Hematopoietic multipotent progenitor cell (in vitro differentiated cells): ENCODE measurements at regions not wholly inside any gene's neighbourhood (a gene's known extent, or its start where the extent isn't known, plus 50 kb on each side); places are given as distances from the start of the nearest gene placed in this dataset.
"Not testable (repeated sequence)": the region's sequence is repeated elsewhere in the genome, so short reads cannot be mapped to it uniquely, and the experiment has no call there.

Experiments used
- DNase-seq, 3 donors: peaks; one replicate each; pipeline ENCODE4 v3.0.0-alpha.2; 2011 to 2015; ENCODE audit warnings: low read depth in 2 of 3, low spot score in 2 of 3

DNA sequence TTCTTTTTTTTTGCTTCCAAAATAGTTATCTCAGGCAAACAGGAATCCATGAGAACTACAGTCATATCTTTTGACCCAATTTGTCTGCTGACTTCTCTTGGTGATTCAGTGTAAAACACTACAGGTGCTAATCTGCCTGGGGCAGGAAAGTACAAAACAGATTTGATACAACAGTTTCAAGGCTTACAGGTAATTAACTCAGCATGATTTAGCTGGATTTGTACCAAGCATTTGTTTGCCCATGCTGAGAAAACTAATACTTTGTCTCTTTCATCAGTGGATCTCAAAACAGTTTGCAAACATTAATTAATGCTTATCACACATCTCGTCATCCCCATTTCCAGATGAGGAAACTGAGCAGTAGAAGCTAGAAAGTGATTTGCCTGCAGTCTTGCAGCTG, 312.5 kb upstream of the SEMA6A start:
- no peak for DNase-seq

- no peak for DNase-seq
Observed at GRCh38 chr5:116885825-116886224, 311.2 kb upstream of the SEMA6A start.

DNA sequence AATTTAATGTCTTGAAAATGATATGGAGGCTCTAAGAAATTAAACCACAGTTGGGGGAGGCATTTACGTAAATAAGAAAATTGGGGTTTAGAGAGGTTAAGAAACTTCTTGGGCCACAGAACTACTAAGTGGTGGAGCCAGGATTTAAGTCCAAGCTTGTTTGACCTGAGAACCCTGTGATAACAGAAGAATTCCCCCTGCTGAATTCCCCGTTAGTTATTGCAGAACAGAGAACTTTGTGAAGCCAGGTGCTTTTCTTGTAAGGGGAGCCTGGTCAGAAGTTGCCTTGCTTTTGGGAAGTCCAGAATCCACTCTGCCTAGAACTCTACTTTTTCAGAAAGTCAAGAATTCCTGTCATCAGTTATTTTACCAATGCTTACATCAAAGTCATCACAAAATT, 309.3 kb upstream of the SEMA6A start:
- DNase-seq: no peak

DNA sequence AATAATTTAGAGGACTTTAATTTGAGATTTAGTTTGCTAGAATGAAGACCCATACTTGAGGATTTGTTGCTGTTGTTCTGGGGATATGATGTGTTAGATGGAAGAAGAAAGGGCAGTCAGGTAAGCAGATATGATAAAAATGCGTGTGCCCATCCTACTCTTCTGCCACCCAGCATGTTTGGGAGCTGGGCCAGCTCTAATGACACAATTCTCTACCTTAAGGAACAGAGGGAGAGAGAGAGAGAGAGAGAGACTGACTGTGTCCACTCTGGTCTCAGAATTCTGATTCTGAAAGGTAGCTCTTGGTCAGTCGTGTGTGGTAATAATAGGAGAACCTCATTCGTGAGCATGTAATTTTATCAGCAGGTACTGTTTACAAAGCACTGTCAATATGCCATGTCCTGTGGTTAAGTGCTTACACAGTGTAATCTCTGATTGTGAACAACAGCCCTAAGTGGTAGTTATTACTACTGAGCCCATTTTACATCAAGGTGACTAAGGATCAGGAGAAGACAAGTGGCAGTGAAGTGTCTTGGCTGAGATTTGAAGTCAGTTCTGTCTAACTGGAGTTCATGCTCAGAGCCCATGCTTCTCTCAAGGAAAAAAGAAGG, 307.4 kb upstream of the SEMA6A start:
- DNase-seq: no peak

DNA sequence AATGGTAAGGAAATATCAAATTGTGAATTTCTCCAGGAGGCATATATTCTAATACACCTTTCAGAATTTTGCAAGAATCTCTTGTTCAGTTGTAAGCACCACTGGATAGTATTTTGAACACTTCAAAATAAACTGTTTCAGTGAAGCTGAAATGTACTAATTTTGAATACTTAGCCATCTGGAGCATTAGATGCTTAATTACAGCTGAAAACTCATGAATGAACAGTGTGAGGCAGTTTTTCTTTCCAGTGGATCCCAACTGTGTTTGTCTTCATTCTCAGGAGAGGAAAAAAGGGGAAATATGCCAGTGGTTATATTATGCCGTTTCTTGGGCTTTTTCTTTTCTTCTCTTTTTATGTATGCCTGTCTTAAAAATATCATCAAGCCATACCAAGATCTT, 306.0 kb upstream of the SEMA6A start:
- no peak for DNase-seq

DNA sequence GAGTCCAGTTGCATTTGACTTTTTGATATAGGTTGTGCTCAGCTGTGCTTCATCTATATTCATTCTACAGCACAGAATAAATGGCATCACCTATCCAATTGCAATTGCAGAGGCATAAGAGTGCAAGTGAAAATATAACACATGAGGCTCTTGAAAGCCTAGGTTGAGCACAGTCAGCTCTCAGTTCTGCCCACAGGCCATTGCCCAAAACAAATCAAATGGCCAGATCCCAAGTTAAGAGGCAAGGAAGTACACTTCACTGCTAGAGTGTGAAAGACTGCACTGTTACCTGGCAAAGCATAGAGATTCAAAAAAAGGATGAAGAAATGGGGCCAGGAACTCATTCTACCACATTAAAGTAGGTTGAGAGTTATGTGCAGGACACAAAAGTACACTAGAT, 305.5 kb upstream of the SEMA6A start:
- DNase-seq: no peak

DNA sequence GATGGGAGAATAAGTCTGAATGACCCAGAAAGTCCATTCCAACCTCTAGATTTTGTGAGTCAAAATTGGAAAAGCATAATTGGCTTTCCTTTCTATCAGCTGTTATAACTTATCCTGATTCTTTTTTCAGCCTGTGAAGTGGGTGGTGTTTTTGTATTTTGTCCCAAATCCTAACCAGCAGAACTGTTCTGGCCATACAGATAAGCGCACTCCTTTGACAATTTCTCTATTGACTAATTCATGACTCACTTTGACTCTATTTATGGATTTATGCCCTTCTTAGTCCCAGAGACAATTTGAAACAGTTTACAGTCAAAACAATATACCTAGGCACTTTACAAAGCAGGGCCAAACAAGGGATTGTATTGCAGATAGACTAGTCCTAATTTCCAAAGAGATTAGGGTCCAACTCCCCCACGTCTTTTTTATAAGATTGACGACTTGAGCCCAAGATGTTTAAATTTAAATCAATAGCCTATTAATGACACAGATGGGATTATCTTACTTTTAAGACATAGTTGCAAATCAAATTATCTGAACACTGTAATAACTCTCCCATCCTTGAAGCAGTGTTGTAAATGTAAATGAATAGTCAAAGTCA, 301.7 kb upstream of the SEMA6A start:
- no peak for DNase-seq

- no peak for DNase-seq
Observed at GRCh38 chr5:116872986-116873385, 298.4 kb upstream of the SEMA6A start.

DNA sequence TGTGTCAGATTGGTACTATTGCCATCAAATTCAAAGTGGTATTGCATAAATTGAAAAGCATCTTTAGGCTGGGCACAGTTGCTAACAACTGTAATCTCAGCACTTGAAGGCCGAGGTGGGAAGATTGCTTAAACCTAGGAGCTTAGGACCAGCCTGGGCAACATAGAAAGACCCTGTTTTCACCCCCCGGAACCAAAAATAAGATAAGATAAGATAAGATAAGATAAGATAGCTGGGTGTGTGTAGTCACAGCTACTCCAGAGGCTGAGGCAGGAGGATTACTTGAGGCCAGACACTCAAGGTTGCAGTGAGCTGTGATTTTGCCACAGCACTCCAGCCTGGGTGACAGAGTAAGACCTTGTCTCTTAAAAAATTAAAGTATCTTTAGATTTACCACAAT, 297.9 kb upstream of the SEMA6A start:
- DNase-seq: no peak

DNA sequence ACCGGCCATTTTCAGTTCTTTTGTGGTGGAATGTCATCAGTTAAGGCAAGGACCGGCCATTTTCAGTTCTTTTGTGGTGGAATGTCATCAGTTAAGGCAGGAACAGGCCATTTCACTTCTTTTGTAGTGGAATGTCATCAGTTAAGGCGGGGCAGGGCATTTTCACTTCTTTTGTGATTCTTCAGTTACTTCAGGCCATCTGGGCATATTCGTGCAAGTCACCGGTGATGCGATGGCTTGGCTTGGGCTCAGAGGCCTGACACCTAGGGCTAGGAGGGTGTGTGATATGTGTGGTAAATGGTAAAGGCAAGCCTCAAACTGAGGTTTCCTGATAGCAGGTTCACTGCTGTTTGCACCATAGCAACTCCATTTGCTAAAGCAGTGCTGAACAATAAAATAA, 293.2 kb upstream of the SEMA6A start:
- not testable (repeated sequence) for DNase-seq

GRCh38 chr5:116865651-116866050, 291.0 kb upstream of the SEMA6A start:
- no peak for DNase-seq

- no peak for DNase-seq
Observed at GRCh38 chr5:116864838-116865190, 290.2 kb upstream of the SEMA6A start.

GRCh38 chr5:116864157-116864837, 289.7 kb upstream of the SEMA6A start:
- DNase-seq: no peak

DNA sequence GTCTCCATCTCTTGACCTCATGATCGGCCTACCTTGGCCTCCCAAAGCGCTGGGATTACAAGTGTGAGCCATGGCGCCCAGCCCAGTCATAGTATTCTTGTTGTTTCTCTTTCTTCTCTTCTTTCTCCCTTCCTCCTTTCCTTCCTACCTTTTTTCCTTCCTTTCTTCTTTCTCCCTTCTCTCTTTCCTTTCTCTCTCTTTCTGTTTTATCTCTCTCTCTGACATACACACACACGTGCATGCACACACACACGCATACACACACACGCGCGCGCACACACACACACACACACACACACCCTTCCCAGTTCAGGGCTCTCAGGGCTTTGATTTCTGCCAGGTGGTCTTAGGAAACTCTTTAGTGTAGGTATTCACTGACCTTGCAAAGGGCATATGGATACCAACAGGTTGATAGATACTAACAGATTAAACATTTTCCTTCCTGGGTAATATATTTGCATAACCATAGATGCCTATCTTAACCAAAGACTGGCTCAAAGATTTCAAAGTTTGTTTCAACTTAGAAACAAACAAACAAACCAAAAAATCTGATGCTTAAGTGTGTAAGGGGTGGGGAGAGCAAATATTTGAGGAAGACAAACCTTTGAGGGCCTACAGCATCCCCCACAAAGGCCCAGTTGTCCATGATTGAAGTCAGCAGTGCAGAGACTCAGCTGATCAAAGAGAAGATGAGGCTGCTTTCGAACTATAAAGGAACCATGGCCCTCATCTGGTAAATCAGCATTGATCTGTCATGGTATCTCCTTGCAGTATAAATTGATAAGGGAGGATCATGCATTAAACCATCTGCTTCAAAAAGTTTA, 288.2 kb upstream of the SEMA6A start:
- DNase-seq: no peak

GRCh38 chr5:116861666-116862065, 287.0 kb upstream of the SEMA6A start:
- DNase-seq: no peak

DNA sequence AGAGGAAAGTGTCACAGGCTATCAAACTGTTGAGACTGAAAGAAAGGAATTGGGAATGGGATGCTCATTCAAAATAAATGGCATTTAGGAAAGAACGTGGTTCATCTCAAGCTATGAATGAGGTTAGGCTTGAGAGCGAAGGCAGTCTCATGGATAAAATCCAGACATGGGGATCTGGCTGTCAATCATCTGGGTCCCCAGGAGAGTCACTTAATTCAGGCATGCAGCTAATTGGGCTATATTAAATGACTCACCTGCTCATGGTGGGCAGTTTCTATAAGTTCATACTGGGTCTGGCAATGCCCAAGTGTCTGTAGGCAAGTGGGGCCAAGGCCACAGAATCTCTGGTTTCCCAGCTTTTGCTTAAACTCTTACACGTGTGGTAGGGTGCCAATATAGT, 286.5 kb upstream of the SEMA6A start:
- no peak for DNase-seq

DNA sequence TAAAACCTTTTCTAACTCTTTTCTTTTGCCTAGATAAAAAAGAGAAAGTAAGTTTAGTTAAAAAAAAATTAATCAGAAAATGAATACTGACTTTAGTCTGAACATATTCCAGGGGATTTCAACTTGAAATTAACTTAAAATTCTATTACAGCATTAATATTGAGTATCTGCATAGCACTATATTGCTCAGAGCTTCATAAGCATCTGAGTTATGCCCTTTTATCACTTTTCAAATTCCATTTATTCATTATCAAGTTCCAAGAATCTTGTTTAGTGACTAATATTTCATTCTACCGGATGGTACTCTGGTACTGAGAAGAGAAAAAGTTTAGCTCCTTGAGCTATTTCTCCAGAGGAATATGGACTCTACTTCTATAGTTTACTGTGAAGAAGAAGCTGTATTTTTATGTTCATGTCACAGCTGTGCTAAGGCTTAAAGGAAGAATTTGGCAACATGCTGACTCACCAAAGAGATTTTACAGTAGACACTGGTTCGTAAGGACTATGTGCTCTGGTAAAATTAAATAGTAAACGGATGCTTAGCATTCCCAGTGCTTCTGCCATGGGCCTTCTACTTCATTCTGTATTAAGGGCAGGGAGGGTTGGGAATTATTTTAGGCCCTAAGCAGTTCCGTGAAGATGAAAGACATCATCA, 285.2 kb upstream of the SEMA6A start:
- DNase-seq: no peak

- DNase-seq: no peak
Observed at GRCh38 chr5:116858705-116859333, 284.2 kb upstream of the SEMA6A start.

DNA sequence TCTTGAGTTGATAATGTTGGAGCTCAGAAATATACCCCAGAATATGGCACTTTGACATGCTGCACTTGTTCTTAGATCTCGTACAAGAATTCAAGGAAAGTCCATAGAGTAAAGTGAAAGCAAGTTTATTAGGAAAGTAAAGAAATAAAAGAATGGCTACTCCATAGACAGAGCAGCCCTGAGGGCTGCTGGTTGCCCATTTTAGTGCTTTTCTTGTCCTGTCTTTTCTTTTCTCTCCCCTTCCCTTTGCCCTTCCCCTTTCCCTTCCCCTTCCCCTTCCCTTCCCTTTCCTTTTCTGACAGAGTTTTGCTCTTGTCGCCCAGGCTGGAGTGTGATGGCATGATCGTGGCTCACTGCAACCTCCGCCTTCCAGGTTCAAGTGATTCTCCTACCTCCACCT, 283.4 kb upstream of the SEMA6A start:
- DNase-seq: not testable (repeated sequence)

DNA sequence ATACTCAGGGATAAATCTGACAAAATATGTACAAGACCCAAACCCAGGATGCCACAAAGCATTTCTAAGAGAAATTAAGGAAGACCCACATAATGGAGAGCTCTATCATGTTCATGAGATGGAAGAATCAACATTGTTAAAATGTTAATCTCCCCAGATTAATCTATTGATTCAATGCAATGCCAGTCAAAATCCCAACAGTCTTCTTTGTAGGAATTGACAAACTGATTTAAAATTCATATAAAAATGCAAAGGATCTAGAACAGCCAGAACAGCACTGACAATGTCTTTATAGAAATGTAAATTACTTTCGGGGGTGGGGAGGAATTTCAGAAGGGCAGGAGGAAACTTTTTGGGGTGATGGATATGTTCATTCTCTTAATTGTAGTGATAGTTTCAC, 281.6 kb upstream of the SEMA6A start:
- no peak for DNase-seq

DNA sequence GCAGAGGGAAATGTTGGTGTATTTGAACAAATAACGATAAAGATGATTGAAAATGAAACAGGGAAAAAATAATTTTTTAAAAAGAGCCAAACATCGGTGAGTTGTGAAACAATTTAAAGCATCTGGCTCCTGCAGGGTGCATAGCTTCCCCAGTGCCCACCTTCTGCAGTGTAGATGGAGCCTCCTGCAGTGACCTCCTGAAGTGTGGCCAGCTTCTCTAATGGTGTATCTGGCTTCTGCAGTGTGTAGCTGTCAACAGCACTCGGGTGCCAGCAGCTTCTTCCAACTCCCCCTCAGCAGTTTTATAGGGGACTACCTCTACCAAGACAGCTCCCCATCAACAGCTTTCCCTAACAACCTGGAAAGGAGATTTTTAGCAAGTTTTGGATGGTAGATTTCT, 279.4 kb upstream of the SEMA6A start:
- DNase-seq: no peak
